ENCODE measurements at regions not wholly inside any gene's neighbourhood (a gene's known extent, or its start where the extent isn't known, plus 50 kb on each side); places are given as distances from the start of the nearest gene placed in this dataset.

DNA sequence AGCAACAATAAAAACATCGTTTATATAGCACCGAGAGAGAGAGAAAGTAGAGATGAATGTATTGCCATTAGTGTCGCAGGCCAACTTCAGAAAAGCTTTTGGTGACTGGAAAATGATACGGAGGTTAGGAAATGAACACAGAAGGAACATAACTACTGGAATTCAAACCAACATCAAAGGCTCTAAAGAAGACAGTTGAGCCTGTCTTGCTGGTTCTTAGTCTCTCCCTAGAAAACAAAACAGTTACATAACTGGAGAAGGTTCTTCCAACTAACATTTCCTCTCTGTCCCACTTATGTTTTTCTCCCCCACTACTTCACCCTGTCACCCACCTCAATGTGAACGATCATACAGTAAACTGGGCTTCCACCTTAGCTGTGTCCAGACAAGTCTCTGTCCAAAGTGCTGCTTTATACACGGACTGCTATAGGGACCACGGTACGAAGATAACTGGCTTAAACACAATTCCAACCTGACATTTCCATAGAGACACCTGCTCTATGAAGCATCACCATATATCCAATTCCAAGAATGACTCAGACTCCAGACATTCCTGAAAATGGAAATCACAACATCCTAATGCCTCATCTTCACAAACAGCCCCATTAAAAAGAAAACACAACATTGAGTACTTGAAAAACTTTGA lies 85.2 kb upstream of the ARHGAP32 start (continued):
- TF ChIP-seq, protein P1, sequence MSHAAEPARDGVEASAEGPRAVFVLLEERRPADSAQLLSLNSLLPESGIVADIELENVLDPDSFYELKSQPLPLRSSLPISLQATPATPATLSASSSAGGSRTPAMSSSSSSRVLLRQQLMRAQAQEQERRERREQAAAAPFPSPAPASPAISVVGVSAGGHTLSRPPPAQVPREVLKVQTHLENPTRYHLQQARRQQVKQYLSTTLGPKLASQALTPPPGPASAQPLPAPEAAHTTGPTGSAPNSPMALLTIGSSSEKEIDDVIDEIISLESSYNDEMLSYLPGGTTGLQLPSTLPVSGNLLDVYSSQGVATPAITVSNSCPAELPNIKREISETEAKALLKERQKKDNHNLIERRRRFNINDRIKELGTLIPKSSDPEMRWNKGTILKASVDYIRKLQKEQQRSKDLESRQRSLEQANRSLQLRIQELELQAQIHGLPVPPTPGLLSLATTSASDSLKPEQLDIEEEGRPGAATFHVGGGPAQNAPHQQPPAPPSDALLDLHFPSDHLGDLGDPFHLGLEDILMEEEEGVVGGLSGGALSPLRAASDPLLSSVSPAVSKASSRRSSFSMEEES (CRISPR knock-in tag; IDR thresholded peaks at IDR 0.05) = no peak
- TF ChIP-seq ELF3 (CRISPR knock-in tag; IDR thresholded peaks at IDR 0.05) = 0 out of 2 replicates have a peak, but pooled peaks have one; percentile 16
- TF ChIP-seq YY1 (IDR thresholded peaks at IDR 0.05; ENCODE audit: insufficient read depth, insufficient replicate concordance, low read depth, low read length) = no peak
- no peak for TF ChIP-seq CBX5 (CRISPR knock-in tag; IDR thresholded peaks at IDR 0.05; ENCODE audit: borderline replicate concordance)
- TF ChIP-seq, protein P2, sequence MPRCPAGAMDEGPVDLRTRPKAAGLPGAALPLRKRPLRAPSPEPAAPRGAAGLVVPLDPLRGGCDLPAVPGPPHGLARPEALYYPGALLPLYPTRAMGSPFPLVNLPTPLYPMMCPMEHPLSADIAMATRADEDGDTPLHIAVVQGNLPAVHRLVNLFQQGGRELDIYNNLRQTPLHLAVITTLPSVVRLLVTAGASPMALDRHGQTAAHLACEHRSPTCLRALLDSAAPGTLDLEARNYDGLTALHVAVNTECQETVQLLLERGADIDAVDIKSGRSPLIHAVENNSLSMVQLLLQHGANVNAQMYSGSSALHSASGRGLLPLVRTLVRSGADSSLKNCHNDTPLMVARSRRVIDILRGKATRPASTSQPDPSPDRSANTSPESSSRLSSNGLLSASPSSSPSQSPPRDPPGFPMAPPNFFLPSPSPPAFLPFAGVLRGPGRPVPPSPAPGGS (CRISPR knock-in tag; IDR thresholded peaks at IDR 0.05) = no peak
- no peak for TF ChIP-seq ZSCAN30 (CRISPR knock-in tag; IDR thresholded peaks at IDR 0.05)
- TF ChIP-seq HMG20A (CRISPR knock-in tag; IDR thresholded peaks at IDR 0.05; ENCODE audit: borderline replicate concordance) = peak; percentile 30; the same call in 1 of the 2 replicates
- TF ChIP-seq SP5 (CRISPR knock-in tag; IDR thresholded peaks at IDR 0.05; ENCODE audit: borderline replicate concordance, low read depth) = no peak
- TF ChIP-seq ZNF12 (CRISPR knock-in tag; IDR thresholded peaks at IDR 0.05) = no peak
- TF ChIP-seq CBFB (CRISPR knock-in tag; IDR thresholded peaks at IDR 0.05) = no peak
- TF ChIP-seq ZNF24 (IDR thresholded peaks at IDR 0.05) = no peak
- TF ChIP-seq CCAR2 (optimal IDR thresholded peaks at IDR 0.05; ENCODE audit: low read depth, low read length) = no peak
- TF ChIP-seq ZNF251 (CRISPR knock-in tag; IDR thresholded peaks at IDR 0.05) = no peak

All from HepG2 (cell line).